DMS53 treated with DMSO at 0.1 percent for 48 hours (cell line): ENCODE measurements at regions not wholly inside any gene's neighbourhood (a gene's known extent, or its start where the extent isn't known, plus 50 kb on each side); places are given as distances from the start of the nearest gene placed in this dataset.
"Not testable (repeated sequence)": the region's sequence is repeated elsewhere in the genome, so short reads cannot be mapped to it uniquely, and the experiment has no call there.

Source experiments
- DNase-seq: peaks from one replicate; lab custom pipeline; 2025; ENCODE audit not compliant: unreplicated experiment; lab: John Stamatoyannopoulos, UW

DNA sequence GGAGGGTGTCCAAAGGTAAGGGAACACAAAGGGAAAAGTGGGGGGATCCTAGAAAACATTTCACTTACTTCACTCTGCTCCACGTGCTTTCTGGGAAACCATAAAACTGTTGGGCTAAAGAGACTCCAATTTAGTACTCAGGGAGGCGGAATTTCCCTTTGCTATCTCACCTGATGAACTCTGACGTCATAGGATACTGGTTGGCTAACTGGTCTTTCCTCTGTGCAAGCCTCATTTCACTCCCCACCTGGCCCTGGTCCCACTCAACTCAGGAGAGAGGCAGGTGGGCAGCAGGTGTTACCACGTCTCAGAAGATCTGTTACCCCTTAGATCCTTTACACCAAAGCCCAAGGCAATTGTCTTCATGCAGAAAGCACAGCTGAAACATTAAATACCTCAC, 51.8 kb upstream of the PMAIP1 start:
- DNase-seq: peak; percentile 34

GRCh38 chr18:59847491-59847846, 52.3 kb upstream of the PMAIP1 start:
- DNase-seq: not testable (repeated sequence)

- DNase-seq: no peak
These were observed 52.8 kb upstream of the PMAIP1 start for GRCh38 chr18:59846814-59847490.

GRCh38 chr18:59842947-59843346, 56.8 kb upstream of the PMAIP1 start:
- DNase-seq: no peak

- no peak for DNase-seq
These were observed 59.7 kb upstream of the PMAIP1 start for GRCh38 chr18:59839931-59840685.

DNA sequence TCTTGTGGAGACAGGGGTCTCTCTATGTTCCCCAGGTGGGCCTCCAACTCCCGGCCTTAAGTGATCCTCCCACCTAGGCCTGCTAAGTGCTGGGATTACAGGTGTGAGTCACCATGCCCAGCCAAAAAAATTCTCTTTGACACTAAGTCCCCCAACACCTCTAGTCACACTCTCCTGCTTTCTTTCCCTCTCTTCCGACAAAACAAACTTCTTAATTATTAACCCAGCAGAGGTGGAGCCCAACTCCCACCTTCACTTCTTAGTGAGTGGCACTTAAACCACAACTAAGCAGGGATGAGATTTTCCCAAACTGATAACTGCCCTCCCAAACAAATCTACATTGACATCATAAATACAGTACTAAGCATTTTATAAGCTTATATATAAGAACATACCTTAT, 60.5 kb upstream of the PMAIP1 start:
- no peak for DNase-seq

GRCh38 chr18:59837586-59837985, 62.2 kb upstream of the PMAIP1 start:
- DNase-seq: peak; percentile 89

- no peak for DNase-seq
These were observed 64.0 kb upstream of the PMAIP1 start for GRCh38 chr18:59835605-59836379.

- no peak for DNase-seq
These were observed 65.5 kb upstream of the PMAIP1 start for GRCh38 chr18:59834267-59834666.

DNA sequence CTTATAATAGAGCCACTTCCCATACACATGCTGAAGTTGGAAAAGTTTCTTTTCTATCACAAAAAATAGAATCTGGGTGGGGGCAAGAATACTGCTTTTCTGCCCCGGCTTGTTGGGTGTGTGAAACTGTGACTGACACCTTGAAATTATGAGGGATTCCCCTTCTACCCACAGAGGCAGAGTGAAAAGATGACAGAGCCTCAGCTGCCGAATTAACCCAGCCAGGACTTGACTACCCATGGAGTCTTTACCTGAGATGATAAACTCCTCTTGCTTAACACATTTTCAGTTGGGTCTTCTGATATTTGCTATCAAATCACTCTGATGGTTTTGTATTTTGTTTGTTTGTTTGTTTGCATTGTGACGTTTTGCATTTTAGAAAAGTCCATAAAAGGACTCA, 66.0 kb upstream of the PMAIP1 start:
- no peak for DNase-seq

DNA sequence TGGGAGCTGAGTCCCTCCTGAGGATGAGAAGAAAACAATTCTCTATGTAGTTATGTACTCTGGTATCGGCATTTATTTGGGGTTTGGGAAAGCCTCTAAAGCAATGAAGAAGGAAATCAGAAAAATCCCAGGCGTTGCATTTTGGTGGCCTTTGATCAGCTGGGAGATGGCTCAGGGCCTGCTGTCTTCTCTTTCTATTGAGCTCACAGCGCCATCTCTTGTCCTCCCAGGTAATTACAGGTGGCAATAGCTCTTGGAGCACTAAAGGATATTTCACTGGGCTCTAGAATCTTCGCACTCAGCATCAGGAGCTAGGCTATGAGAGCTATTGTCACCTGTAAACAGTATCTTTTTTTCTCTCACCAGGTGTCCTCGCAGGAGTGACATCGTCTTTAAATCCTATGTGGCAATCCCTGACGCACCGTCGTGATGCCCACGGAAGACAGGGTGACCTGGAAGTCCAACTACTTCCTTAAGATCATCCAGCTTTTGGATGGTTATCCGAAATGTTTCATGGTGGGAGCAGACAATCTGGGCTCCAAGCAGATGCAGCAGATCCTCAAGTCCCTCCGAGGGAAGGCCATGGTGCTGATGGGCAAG, 76.1 kb upstream of the PMAIP1 start:
- peak; percentile 92 for DNase-seq

DNA sequence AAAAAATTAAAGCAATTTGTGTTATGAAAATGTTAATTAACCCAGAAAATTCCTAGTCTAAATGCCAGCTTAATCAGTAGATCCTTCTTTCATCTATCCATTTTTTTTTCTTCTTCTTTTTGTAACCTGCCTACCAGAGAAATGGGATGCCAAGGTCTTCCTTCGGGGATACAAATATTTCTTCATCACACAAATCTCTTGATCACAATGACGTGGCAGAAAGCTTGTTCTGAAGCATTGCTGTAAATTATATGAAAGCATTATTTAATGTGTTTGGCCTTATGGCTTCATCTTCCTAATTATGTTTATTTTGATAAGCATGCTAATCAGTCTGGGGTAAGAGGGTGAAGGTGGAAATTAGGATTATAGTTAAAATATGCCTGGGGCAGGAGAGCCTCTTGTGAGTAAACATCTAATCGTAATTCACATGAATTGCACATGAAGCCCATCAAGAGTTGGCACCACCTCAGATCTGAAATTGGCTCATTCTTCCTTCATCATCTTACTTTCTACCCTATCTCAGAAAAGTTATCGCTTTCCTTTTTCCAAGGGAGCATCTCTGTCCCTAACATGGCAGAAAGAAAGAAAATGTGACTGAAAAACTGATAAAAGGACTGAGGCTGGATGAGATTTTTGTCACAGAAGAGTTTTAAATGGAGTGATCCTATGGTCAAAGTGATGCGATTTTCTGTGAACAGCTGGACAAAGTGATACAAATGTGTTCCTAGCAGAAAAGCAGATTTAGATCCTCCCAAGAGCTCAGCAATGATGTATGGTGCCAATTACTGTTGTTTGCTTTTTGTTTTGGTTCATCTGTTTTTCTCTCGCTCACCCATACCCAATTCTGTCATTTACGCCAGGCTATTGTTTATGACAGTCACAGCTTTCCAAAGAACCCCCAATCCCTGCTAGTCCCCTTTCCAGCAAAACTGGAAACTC, 76.9 kb upstream of the PMAIP1 start:
- no peak for DNase-seq

GRCh38 chr18:59821983-59822382, 77.8 kb upstream of the PMAIP1 start:
- no peak for DNase-seq

DNA sequence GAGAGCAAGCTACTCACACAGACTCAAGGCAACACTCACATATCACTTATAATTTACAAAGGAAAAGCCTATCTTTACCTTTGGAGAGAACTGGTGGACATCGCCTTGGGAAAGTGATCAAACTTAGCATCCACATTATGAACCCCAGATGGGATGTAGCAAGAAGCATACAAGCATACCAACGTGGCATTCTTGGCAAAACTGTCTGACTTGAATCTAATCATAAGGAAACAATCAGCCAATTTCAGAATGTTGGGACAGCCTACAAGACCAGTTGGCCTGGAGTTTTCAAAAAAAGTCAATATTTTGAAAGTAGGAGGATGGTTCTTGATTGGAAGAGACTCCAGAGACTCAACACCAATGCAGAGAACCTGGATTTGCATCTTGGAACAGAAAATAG, 79.1 kb upstream of the PMAIP1 start:
- no peak for DNase-seq

DNA sequence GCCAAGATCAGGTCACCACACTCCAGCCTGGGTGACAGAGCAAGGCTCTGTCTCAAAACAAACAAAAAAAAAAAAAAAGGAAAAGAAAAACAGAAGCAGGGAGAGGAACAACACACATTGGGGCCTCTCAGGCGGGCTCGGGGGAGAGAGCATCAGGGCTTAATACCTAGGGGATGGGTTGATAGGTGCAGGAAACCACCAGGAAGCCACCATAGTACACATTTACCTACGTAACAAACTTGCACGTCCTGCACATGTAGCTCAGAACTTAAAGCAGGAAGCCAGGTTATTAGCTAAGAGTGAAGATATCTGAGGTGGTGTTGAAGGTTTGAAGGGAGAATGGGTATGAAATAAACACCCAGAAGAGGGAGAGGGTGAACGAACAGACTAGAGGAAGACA, 81.0 kb upstream of the PMAIP1 start:
- no peak for DNase-seq

DNA sequence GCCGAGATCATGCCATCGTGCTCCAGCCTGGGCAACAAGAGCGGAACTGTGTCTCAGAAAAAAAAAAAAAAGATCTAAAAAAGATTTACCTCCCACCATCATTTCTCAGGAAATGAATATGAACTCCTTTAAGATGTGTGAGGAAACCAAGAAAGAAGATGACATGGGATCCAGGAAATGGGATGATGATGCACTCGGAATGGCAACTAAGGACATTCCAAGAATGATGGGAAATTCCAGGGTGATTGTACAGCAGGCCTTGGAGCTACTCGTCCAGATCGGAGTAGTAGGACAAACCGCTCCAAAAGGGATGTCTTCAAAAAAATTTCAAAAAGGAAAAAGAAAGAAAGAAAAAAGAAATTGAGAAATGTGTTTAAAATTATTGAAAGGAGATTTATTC, 84.9 kb upstream of the PMAIP1 start:
- no peak for DNase-seq

GRCh38 chr18:59813942-59814341, 85.9 kb upstream of the PMAIP1 start:
- DNase-seq: no peak

GRCh38 chr18:59810735-59811520, 88.9 kb upstream of the PMAIP1 start:
- DNase-seq: no peak

DNA sequence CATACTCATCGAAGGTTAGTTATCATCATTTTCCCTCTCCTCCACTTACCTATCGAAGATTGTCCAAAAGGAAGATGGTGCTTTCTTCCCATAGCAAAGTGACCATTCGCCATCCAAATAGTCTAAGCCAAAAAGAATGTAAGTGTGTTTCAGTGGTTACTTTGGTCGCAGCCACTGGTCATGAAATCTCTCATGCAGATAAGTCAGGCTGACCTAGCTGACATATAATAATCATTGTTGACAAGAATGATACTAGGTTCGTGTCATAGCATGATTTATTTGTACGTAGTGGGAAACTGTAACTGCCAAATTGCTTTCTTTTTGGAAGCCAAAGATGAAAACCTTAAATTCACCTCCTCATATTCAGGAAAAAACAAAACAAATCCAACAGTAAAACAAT, 89.6 kb upstream of the PMAIP1 start:
- no peak for DNase-seq

DNA sequence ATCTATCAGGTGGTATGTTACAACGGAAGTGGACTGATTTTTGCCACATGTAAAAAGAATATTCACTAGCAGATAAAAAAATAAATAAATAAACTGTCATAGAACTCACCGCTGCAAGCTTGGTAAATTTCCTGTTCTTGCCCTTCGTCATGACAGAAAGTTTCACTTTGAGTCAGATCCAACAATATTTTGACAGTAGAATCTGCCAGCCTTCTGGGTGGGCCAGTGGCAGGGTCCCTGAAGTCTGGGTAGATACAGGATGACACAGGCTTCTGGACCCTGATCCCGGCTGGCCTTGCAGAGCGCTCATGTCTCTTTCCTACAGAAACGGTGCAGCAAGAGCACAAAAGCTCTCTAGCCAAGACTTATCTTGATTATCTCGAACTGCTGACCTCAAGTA, 97.8 kb upstream of the PMAIP1 start:
- no peak for DNase-seq
